ENCODE measurements at regions not wholly inside any gene's neighbourhood (a gene's known extent, or its start where the extent isn't known, plus 50 kb on each side); places are given as distances from the start of the nearest gene placed in this dataset.

DNA sequence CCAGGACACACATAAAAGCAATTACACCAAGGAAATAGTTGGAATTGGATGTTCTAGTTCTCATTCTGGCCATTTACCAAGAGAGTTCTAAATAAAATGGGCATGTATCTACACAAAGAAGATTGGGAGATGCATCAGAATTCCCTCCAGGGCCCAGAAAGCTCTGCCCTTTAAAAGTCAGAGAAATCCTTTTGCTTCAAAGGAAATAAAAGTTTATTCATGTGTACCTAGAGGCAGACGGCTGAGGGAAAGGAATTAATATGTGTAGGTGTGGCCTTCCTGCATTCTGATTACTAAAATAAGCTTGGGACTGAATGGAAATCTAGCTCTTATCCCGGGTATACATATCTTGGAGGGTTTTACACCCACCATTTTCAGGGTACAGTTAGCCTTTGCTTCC, 719.4 kb downstream of the SEMA5A start:
- TF ChIP-seq, protein P1, sequence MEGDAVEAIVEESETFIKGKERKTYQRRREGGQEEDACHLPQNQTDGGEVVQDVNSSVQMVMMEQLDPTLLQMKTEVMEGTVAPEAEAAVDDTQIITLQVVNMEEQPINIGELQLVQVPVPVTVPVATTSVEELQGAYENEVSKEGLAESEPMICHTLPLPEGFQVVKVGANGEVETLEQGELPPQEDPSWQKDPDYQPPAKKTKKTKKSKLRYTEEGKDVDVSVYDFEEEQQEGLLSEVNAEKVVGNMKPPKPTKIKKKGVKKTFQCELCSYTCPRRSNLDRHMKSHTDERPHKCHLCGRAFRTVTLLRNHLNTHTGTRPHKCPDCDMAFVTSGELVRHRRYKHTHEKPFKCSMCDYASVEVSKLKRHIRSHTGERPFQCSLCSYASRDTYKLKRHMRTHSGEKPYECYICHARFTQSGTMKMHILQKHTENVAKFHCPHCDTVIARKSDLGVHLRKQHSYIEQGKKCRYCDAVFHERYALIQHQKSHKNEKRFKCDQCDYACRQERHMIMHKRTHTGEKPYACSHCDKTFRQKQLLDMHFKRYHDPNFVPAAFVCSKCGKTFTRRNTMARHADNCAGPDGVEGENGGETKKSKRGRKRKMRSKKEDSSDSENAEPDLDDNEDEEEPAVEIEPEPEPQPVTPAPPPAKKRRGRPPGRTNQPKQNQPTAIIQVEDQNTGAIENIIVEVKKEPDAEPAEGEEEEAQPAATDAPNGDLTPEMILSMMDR (IDR thresholded peaks at IDR 0.05; ENCODE audit: poor library complexity, severe bottlenecking) = no peak
- TF ChIP-seq RAD21 (conservative IDR thresholded peaks at IDR 0.05) (no peak), EZH2 (IDR thresholded peaks at IDR 0.05; ENCODE audit: borderline replicate concordance, insufficient read depth, low read length, poor library complexity, severe bottlenecking) (no peak), MXI1 (conservative IDR thresholded peaks at IDR 0.05; ENCODE audit: poor library complexity, severe bottlenecking) (no peak)
- TF ChIP-seq, protein P2, sequence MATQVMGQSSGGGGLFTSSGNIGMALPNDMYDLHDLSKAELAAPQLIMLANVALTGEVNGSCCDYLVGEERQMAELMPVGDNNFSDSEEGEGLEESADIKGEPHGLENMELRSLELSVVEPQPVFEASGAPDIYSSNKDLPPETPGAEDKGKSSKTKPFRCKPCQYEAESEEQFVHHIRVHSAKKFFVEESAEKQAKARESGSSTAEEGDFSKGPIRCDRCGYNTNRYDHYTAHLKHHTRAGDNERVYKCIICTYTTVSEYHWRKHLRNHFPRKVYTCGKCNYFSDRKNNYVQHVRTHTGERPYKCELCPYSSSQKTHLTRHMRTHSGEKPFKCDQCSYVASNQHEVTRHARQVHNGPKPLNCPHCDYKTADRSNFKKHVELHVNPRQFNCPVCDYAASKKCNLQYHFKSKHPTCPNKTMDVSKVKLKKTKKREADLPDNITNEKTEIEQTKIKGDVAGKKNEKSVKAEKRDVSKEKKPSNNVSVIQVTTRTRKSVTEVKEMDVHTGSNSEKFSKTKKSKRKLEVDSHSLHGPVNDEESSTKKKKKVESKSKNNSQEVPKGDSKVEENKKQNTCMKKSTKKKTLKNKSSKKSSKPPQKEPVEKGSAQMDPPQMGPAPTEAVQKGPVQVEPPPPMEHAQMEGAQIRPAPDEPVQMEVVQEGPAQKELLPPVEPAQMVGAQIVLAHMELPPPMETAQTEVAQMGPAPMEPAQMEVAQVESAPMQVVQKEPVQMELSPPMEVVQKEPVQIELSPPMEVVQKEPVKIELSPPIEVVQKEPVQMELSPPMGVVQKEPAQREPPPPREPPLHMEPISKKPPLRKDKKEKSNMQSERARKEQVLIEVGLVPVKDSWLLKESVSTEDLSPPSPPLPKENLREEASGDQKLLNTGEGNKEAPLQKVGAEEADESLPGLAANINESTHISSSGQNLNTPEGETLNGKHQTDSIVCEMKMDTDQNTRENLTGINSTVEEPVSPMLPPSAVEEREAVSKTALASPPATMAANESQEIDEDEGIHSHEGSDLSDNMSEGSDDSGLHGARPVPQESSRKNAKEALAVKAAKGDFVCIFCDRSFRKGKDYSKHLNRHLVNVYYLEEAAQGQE (IDR thresholded peaks at IDR 0.05; ENCODE audit: borderline replicate concordance) = no peak

All from neural cell (in vitro differentiated cells).